WTC11 (cell line): ENCODE measurements at regions not wholly inside any gene's neighbourhood (a gene's known extent, or its start where the extent isn't known, plus 50 kb on each side); places are given as distances from the start of the nearest gene placed in this dataset.

Experiments
- ESRRA ChIP-seq: sonication (generic); formaldehyde crosslinking; IDR thresholded peaks from 2 replicates; pipeline ENCODE4 v1.8.1; 2022; ENCODE audit warnings: mild to moderate bottlenecking, missing genetic modification reagents, borderline replicate concordance
- FOXJ3 ChIP-seq: sonication (generic); formaldehyde crosslinking; IDR thresholded peaks from 2 replicates; pipeline ENCODE4 v1.9.0; 2021; ENCODE audit warnings: missing genetic modification reagents, mild to moderate bottlenecking, borderline replicate concordance
- KAT7 ChIP-seq: sonication (generic); formaldehyde crosslinking; IDR thresholded peaks from 2 replicates; pipeline ENCODE4 v1.8.1; 2023; ENCODE audit warnings: missing genetic modification reagents, mild to moderate bottlenecking, borderline replicate concordance
- NFATC4 ChIP-seq: fragments of 250-450 bp; sonication (Bioruptor Pico); IDR thresholded peaks from 2 replicates; pipeline ENCODE4 v1.9.0; 2021; ENCODE audit warnings: mild to moderate bottlenecking
- NR2C2 ChIP-seq: sonication (generic); formaldehyde crosslinking; IDR thresholded peaks from 2 replicates; pipeline ENCODE4 v1.8.0; 2022; ENCODE audit warnings: mild to moderate bottlenecking, missing genetic modification reagents
- ZNF121 ChIP-seq: sonication (generic); formaldehyde crosslinking; IDR thresholded peaks from 2 replicates; pipeline ENCODE4 v1.8.0; 2023; ENCODE audit warnings: missing genetic modification reagents
- ZNF232 ChIP-seq: sonication (generic); formaldehyde crosslinking; IDR thresholded peaks from 2 replicates; pipeline ENCODE4 v1.8.0; 2022; ENCODE audit warnings: mild to moderate bottlenecking, missing genetic modification reagents
- TF ChIP-seq, protein P1 (sequence below): fragments of 200-600 bp; IDR thresholded peaks from 2 replicates; pipeline ENCODE4 v1.8.0; 2022; ENCODE audit warnings: antibody characterized with exemption
- TF ChIP-seq, protein P2 (sequence below): sonication (generic); formaldehyde crosslinking; IDR thresholded peaks from 2 replicates; pipeline ENCODE4 v1.8.1; 2023; ENCODE audit warnings: mild to moderate bottlenecking, missing genetic modification reagents, borderline replicate concordance
- TF ChIP-seq, protein P3 (sequence below): fragments of 250-450 bp; sonication (Bioruptor Pico); conservative IDR thresholded peaks from 2 replicates; pipeline ENCODE4 v1.9.0; 2021; ENCODE audit warnings: mild to moderate bottlenecking
- TF ChIP-seq, protein P4 (sequence below): sonication (generic); formaldehyde crosslinking; IDR thresholded peaks from 2 replicates; pipeline ENCODE4 v1.8.0; 2022; ENCODE audit warnings: mild to moderate bottlenecking, missing genetic modification reagents
- TF ChIP-seq, protein P5 (sequence below): sonication (generic); formaldehyde crosslinking; conservative IDR thresholded peaks from 2 replicates; pipeline ENCODE4 v1.8.1; 2022; ENCODE audit warnings: mild to moderate bottlenecking, missing genetic modification reagents

DNA sequence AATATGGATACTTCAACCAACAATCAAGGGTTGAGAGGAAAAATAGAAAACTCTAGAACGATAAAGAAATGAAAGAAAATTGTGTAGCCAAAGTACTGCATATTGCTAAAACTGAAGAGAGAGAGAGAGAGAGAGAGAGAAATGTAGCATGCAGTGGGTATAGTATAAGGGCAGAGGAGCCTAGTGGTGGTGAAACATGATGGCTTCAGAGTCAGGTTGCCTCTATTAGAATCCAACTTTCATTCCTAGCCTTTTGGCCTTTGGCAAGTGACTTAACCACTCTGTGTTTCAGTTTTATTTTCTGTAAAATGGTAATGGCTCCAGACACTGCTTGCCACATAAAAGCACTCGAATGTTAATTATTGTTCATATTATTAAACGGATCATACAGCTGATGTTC lies 71.2 kb upstream of the NAF1 start:
- TF ChIP-seq ZNF121 (CRISPR knock-in tag) = no peak
- TF ChIP-seq, protein P1, sequence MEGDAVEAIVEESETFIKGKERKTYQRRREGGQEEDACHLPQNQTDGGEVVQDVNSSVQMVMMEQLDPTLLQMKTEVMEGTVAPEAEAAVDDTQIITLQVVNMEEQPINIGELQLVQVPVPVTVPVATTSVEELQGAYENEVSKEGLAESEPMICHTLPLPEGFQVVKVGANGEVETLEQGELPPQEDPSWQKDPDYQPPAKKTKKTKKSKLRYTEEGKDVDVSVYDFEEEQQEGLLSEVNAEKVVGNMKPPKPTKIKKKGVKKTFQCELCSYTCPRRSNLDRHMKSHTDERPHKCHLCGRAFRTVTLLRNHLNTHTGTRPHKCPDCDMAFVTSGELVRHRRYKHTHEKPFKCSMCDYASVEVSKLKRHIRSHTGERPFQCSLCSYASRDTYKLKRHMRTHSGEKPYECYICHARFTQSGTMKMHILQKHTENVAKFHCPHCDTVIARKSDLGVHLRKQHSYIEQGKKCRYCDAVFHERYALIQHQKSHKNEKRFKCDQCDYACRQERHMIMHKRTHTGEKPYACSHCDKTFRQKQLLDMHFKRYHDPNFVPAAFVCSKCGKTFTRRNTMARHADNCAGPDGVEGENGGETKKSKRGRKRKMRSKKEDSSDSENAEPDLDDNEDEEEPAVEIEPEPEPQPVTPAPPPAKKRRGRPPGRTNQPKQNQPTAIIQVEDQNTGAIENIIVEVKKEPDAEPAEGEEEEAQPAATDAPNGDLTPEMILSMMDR = no peak
- no peak for TF ChIP-seq NFATC4 (CRISPR knock-in tag)
- TF ChIP-seq NR2C2 = no peak
- no peak for TF ChIP-seq ZNF232 (CRISPR knock-in tag)
- no peak for TF ChIP-seq FOXJ3 (CRISPR knock-in tag)
- no peak for TF ChIP-seq ESRRA (CRISPR knock-in tag)
- TF ChIP-seq KAT7 (CRISPR knock-in tag) = no peak
- TF ChIP-seq, protein P2, sequence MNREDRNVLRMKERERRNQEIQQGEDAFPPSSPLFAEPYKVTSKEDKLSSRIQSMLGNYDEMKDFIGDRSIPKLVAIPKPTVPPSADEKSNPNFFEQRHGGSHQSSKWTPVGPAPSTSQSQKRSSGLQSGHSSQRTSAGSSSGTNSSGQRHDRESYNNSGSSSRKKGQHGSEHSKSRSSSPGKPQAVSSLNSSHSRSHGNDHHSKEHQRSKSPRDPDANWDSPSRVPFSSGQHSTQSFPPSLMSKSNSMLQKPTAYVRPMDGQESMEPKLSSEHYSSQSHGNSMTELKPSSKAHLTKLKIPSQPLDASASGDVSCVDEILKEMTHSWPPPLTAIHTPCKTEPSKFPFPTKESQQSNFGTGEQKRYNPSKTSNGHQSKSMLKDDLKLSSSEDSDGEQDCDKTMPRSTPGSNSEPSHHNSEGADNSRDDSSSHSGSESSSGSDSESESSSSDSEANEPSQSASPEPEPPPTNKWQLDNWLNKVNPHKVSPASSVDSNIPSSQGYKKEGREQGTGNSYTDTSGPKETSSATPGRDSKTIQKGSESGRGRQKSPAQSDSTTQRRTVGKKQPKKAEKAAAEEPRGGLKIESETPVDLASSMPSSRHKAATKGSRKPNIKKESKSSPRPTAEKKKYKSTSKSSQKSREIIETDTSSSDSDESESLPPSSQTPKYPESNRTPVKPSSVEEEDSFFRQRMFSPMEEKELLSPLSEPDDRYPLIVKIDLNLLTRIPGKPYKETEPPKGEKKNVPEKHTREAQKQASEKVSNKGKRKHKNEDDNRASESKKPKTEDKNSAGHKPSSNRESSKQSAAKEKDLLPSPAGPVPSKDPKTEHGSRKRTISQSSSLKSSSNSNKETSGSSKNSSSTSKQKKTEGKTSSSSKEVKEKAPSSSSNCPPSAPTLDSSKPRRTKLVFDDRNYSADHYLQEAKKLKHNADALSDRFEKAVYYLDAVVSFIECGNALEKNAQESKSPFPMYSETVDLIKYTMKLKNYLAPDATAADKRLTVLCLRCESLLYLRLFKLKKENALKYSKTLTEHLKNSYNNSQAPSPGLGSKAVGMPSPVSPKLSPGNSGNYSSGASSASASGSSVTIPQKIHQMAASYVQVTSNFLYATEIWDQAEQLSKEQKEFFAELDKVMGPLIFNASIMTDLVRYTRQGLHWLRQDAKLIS = no peak
- TF ChIP-seq, protein P3, sequence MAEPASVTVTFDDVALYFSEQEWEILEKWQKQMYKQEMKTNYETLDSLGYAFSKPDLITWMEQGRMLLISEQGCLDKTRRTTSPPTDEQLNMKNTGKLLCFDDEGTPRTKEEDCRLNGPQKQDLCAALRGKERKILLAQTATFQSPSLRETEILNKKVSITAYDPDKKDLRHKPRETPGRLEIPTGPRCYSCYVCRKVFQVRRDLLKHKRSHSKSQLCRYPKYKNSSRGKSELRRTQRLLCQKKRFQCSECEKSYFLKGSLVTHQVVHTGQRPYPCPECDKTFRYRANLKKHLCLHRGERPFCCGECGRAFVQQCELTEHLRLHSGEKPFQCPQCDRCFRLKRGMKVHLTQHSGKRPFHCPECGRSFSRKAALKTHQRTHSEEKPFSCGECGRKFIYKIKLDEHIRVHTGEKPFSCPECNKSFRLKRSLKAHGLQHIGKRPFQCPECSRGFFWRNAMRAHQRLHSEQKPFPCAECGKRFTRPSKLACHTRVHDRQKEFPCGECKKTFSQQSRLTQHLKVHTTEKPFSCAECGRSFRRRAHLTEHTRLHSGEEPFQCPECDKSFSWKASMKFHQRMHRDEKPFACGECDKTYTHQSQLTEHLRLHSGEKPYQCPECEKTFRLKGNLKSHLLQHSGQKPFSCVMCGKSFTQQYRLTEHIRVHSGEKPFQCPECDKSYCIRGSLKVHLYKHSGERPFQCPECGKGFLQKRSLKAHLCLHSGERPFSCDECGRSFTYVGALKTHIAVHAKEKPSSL (CRISPR knock-in tag) = no peak
- TF ChIP-seq, protein P4, sequence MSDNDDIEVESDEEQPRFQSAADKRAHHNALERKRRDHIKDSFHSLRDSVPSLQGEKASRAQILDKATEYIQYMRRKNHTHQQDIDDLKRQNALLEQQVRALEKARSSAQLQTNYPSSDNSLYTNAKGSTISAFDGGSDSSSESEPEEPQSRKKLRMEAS = no peak
- TF ChIP-seq, protein P5, sequence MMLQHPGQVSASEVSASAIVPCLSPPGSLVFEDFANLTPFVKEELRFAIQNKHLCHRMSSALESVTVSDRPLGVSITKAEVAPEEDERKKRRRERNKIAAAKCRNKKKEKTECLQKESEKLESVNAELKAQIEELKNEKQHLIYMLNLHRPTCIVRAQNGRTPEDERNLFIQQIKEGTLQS (CRISPR knock-in tag) = no peak
